ENCODE measurements at regions not wholly inside any gene's neighbourhood (a gene's known extent, or its start where the extent isn't known, plus 50 kb on each side); places are given as distances from the start of the nearest gene placed in this dataset.

DNA sequence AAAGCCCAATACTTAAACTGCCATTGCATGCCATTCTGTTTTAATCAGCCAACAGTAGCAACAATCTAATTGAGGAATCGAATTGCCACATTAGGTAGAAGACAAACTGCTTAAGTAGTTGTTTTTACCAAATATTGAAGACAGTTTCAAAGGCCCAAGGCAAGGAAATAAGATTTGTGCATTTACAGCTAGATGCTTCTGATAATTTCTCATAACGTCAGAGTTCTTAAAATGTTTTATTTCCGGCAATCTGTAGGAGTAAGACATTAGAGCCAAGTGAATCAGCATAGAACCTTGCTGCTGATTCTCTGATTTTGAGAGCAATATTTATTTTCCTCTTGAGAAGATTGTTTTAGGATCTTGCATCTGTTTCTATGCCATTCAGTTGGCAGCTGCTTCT, 174.3 kb downstream of the RBM43 start:
- TF ChIP-seq CTCF (IDR thresholded peaks at IDR 0.05; ENCODE audit: low read depth, low read length, poor library complexity, severe bottlenecking) (no peak), EZH2phosphoT487 (IDR thresholded peaks at IDR 0.05; ENCODE audit: borderline replicate concordance, low read length) (no peak)

Measured in DOHH2 (cell line).